K562 (cell line): ENCODE measurements at regions not wholly inside any gene's neighbourhood (a gene's known extent, or its start where the extent isn't known, plus 50 kb on each side); places are given as distances from the start of the nearest gene placed in this dataset.

Experiments used
- ATAC-seq: fragments of 200-7000 bp; cut with Tn5 transposase; 3 replicates; pipeline ENCODE4 v1.9.1; 2020; ENCODE audit warnings: moderate library complexity
- BruUV-seq: library from RNA; stranded (reverse); fragments of 400-500 nt; replicated peaks from 2 replicates; lab custom pipeline; 2021; lab: Mats Ljungman, UMichigan
- CTCF ChIA-PET: fragments of 300-600 bp; formaldehyde crosslinking; extraction: SDS; loops from one replicate; lab custom pipeline; 2021; ENCODE audit warnings: low intra/inter-chr PET ratio; lab: Yijun Ruan, JAX
- POLR2A ChIA-PET: fragments of 300-600, 350-650 bp; sonication (Branson Sonifier 250); formaldehyde crosslinking; extraction: SDS; loops from one replicate; lab custom pipeline; 2021; ENCODE audit warnings: antibody characterized with exemption, inconsistent platforms; lab: Yijun Ruan, JAX
- DNase-seq, 4 experiments: peaks; one replicate each; pipeline versions ENCODE4 v3.0.0 to v3.0.0-alpha.2; 2011 to 2018; ENCODE audit warnings: low spot score in 3 of 4, mixed read lengths in 3 of 4; ENCODE audit errors: extremely low read depth in 1 of 4
- FAIRE-seq: peaks from 2 replicates; lab custom pipeline; 2011; peaks lifted over from hg19 to GRCh38; lab: Jason Lieb, UNC
- H2AFZ ChIP-seq: 2 replicates; pipeline ENCODE4 v1.6.0; 2011; ENCODE audit warnings: low read depth, low read length, control low read depth, inconsistent platforms
- H3K27ac ChIP-seq: fragments of 200-600 bp; 3 replicates; pipeline ENCODE4 v1.8.0; 2011; ENCODE audit warnings: low read depth, mild to moderate bottlenecking, control low read depth, inconsistent platforms, low read length, moderate library complexity, mixed read lengths; ENCODE audit errors: extremely low read depth
- H3K27me3 ChIP-seq, 2 experiments: fragments of 300-600 bp in 1 of 2; 2 replicates in 1 of 2; 3 replicates in 1 of 2; pipeline versions ENCODE4 v1.6.0 to v1.8.0; 2011; ENCODE audit warnings: inconsistent platforms in 2 of 2, low read length in 2 of 2, mild to moderate bottlenecking in 1 of 2, mixed read lengths in 1 of 2, moderate library complexity in 1 of 2; ENCODE audit not compliant: control insufficient read depth in 2 of 2, insufficient read depth in 2 of 2
- H3K36me3 ChIP-seq: fragments of 300-600 bp; 3 replicates; pipeline ENCODE4 v1.8.0; 2011; ENCODE audit warnings: mild to moderate bottlenecking, low read length, inconsistent platforms; ENCODE audit not compliant: control insufficient read depth, insufficient read depth
- H3K4me1 ChIP-seq, 2 experiments: fragments of 200-600 bp in 1 of 2; replicated peaks in 1 of 2; 2 replicates in 1 of 2; 3 replicates in 1 of 2; pipeline versions ENCODE4 v1.5.1 to v1.8.0; 2011; ENCODE audit warnings: inconsistent platforms in 2 of 2, low read length in 2 of 2, mild to moderate bottlenecking in 1 of 2, mixed read lengths in 1 of 2, moderate library complexity in 1 of 2; ENCODE audit not compliant: control insufficient read depth in 2 of 2, insufficient read depth in 2 of 2
- H3K4me2 ChIP-seq: 2 replicates; pipeline ENCODE4 v1.6.1; 2011; ENCODE audit warnings: low read length, control low read depth, inconsistent platforms, mixed read lengths; ENCODE audit not compliant: insufficient read depth
- H3K4me3 ChIP-seq: fragments of 200-600 bp; sonication (generic), shearing (Covaris generic); 2 replicates; pipeline ENCODE4 v1.5.1; 2016; ENCODE audit warnings: control low read depth, inconsistent platforms
- H3K79me2 ChIP-seq: fragments of 200-600 bp; 3 replicates; pipeline ENCODE4 v1.8.0; 2011; ENCODE audit warnings: low read length, inconsistent platforms; ENCODE audit not compliant: control insufficient read depth, insufficient read depth
- H3K9ac ChIP-seq, 2 experiments: 2 replicates each; pipeline versions ENCODE4 v1.6.0 to v1.6.1; 2011; ENCODE audit warnings: low read depth in 2 of 2, low read length in 2 of 2, control low read depth in 1 of 2, inconsistent platforms in 1 of 2, mild to moderate bottlenecking in 1 of 2, mixed read lengths in 1 of 2; ENCODE audit not compliant: insufficient read depth in 1 of 2
- H3K9me1 ChIP-seq: one replicate; pipeline ENCODE4 v1.6.0; 2011; ENCODE audit warnings: inconsistent platforms, mild to moderate bottlenecking, low read length, moderate library complexity; ENCODE audit not compliant: control insufficient read depth, insufficient read depth
- H3K9me3 ChIP-seq: replicated peaks from 2 replicates; pipeline ENCODE4 v1.5.1; 2011; ENCODE audit warnings: low read depth, low read length, inconsistent platforms; ENCODE audit not compliant: control insufficient read depth, insufficient read depth
- H4K20me1 ChIP-seq: replicated peaks from 2 replicates; pipeline ENCODE4 v1.6.1; 2011; ENCODE audit warnings: low read length, inconsistent platforms, mixed read lengths; ENCODE audit not compliant: control insufficient read depth, insufficient read depth
- FOS ChIP-seq: IDR thresholded peaks from 3 replicates; pipeline ENCODE4 v1.6.1; 2011; ENCODE audit not compliant: insufficient read length; ENCODE audit errors: extremely low read depth
- HSF4 ChIP-seq: fragments of 250-450 bp; sonication (Bioruptor Pico); IDR thresholded peaks from 2 replicates; pipeline ENCODE4 v2.1.2; 2022; ENCODE audit warnings: mild to moderate bottlenecking, moderate library complexity, borderline replicate concordance
- MAFF ChIP-seq: IDR thresholded peaks from 2 replicates; pipeline ENCODE4 v1.6.1; 2012; ENCODE audit warnings: low read length, improper control_type of control experiment
- NCOR1 ChIP-seq: fragments of 450-650 bp; IDR thresholded peaks from 2 replicates; pipeline ENCODE4 v1.6.1; 2016; ENCODE audit warnings: mild to moderate bottlenecking, moderate library complexity
- NFXL1 ChIP-seq: fragments of 450-650 bp; formaldehyde crosslinking; IDR thresholded peaks from 2 replicates; pipeline ENCODE4 v1.4.0; 2021; ENCODE audit warnings: mild to moderate bottlenecking
- PHF20 ChIP-seq: fragments of 450-650 bp; IDR thresholded peaks from 2 replicates; pipeline ENCODE4 v1.6.1; 2018; ENCODE audit not compliant: partially characterized antibody
- RCOR1 ChIP-seq, 2 experiments: IDR thresholded peaks; 2 replicates each; pipeline ENCODE4 v1.6.1; 2012; ENCODE audit warnings: low read depth in 2 of 2, low read length in 2 of 2, borderline replicate concordance in 1 of 2, improper control_type of control experiment in 1 of 2
- SRSF1 ChIP-seq: fragments of 200-400 bp; formaldehyde crosslinking; IDR thresholded peaks from 2 replicates; pipeline ENCODE4 v1.6.1; 2017; ENCODE audit warnings: mild to moderate bottlenecking, low read depth, low read length, moderate library complexity
- STAT5B ChIP-seq: fragments of 250-450 bp; sonication (Bioruptor Pico); IDR thresholded peaks from 2 replicates; pipeline ENCODE4 v1.8.0; 2021; ENCODE audit warnings: mild to moderate bottlenecking, inconsistent platforms
- TAF1 ChIP-seq: IDR thresholded peaks from 2 replicates; pipeline ENCODE4 v1.6.1; 2011; ENCODE audit warnings: mild to moderate bottlenecking, low read length, moderate library complexity; ENCODE audit not compliant: insufficient read depth, control insufficient read depth, severe bottlenecking; ENCODE audit errors: extremely low read depth
- TRIM28 ChIP-seq: fragments of 450-650 bp; IDR thresholded peaks from 2 replicates; pipeline ENCODE4 v1.6.1; 2017
- ZBTB8A ChIP-seq: fragments of 450-650 bp; IDR thresholded peaks from 2 replicates; pipeline ENCODE4 v1.6.1; 2018; ENCODE audit warnings: mild to moderate bottlenecking, moderate library complexity; ENCODE audit not compliant: partially characterized antibody
- ZKSCAN1 ChIP-seq: fragments of 150-350 bp; IDR thresholded peaks from 2 replicates; pipeline ENCODE4 v1.6.1; 2016; ENCODE audit warnings: low read depth, low read length
- ZNF124 ChIP-seq: sonication (generic); formaldehyde crosslinking; IDR thresholded peaks from 2 replicates; pipeline ENCODE4 v1.8.1; 2022; ENCODE audit warnings: missing genetic modification reagents
- ZNF146 ChIP-seq: IDR thresholded peaks from one replicate; pipeline ENCODE4 v1.6.1; 2018; ENCODE audit warnings: missing compliant biosample characterization; ENCODE audit not compliant: unreplicated experiment
- ZNF584 ChIP-seq: fragments of 200-800 bp; sonication (Bioruptor generic); IDR thresholded peaks from 2 replicates; pipeline ENCODE4 v1.6.1; 2016; ENCODE audit warnings: low read depth, mild to moderate bottlenecking, missing genetic modification characterization, missing compliant biosample characterization
- WGBS: fragments of 100-300 bp; shearing (Covaris generic); methylation state at CpG from one replicate; pipeline ENCODE4 v1.1.6; 2016; ENCODE audit warnings: low coverage, mixed read lengths; ENCODE audit not compliant: insufficient coverage; ENCODE audit errors: missing lambda C conversion rate; 5-methylcytosine and 5-hydroxymethylcytosine counted together
- in situ Hi-C: fragments of 300-500 bp; cut with MboI; formaldehyde crosslinking; loops from 4 replicates; pipeline ENCODE4 v1.15.0; 2018; ENCODE audit warnings: inconsistent platforms, mixed read lengths
- intact Hi-C: fragments of 100-400 bp; cut with micrococcal nuclease; formaldehyde crosslinking; loops from 2 replicates; pipeline ENCODE4 v1.14.2; 2022
- TF ChIP-seq, protein P1 (sequence below): sonication (generic); formaldehyde crosslinking; IDR thresholded peaks from 2 replicates; pipeline ENCODE4 v1.9.0; 2022; ENCODE audit warnings: mild to moderate bottlenecking, missing genetic modification reagents
- TF ChIP-seq, protein P2 (sequence below): sonication (generic); formaldehyde crosslinking; IDR thresholded peaks from 2 replicates; pipeline ENCODE4 v1.8.1; 2023; ENCODE audit warnings: mild to moderate bottlenecking, missing genetic modification reagents
- TF ChIP-seq, protein P3 (sequence below): IDR thresholded peaks from 2 replicates; pipeline ENCODE4 v1.6.1; 2012; ENCODE audit warnings: low read depth, low read length, improper control_type of control experiment, borderline replicate concordance
- TF ChIP-seq, protein P4 (sequence below): conservative IDR thresholded peaks from 2 replicates; pipeline ENCODE4 v1.6.1; 2011; ENCODE audit warnings: low read depth, mild to moderate bottlenecking, low read length; ENCODE audit not compliant: control insufficient read depth

DNA sequence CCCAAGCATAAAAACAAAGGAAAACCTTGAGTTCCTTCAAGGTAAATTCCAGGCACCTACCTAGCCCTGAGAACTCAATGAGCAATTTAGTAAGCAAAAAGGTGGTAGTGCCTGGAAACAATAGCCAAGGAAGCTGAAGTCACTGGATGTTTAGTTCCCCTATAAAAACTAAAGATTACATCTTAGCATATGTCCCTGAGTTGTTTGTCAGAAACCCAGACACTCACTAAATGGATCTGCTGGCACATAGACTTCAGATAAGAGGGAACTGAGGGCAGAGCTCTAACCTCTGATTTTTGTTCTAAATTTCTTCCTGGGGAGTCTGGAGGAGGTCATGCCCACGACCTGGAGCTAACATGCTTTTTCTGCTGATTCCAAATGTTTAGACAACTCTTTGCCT is 532.8 kb upstream of the SALL1 start:
- Histone ChIP-seq H3K9me3 (no peaks in the 10 kb centered on the region), H3K27me3 (no peaks in the 10 kb centered on the region), H3K9me1 (no peaks in the 10 kb centered on the region), H3K4me1 (no peaks in the 10 kb centered on the region), H3K79me2 (no peaks in the 10 kb centered on the region), H3K4me3 (no peak overlapping the region), H3K4me2 (no peak overlapping the region), H3K9ac (no peak overlapping the region), H2AFZ (no peak overlapping the region), H3K36me3 (no peaks in the 10 kb centered on the region), H4K20me1 (no peaks in the 10 kb centered on the region), H3K27ac (no peak overlapping the region)
- BruUV-seq: no TSS peak
- intact Hi-C loops: no loop called here
- FAIRE-seq (no peak), ATAC-seq (no peak), DNase-seq (no peak)
- in situ Hi-C loops: no loop called here
- TF ChIP-seq MAFF (no peak), STAT5B (no peak), SRSF1 (no peak), ZKSCAN1 (no peak), ZBTB8A (no peak), NCOR1 (no peak), ZNF124 (CRISPR knock-in tag) (no peak), HSF4 (CRISPR knock-in tag) (no peak), ZNF584 (CRISPR knock-in tag) (no peak), FOS (no peak), TAF1 (no peak), ZNF146 (CRISPR knock-in tag) (no peak), TRIM28 (no peak), RCOR1 (IDR thresholded peaks at IDR 0.05; ENCODE audit: borderline replicate concordance in 1 of 2, low read depth in 2 of 2, low read length in 2 of 2) (no peak), NFXL1 (CRISPR knock-in tag) (no peak), PHF20 (no peak)
- TF ChIP-seq, protein P1, sequence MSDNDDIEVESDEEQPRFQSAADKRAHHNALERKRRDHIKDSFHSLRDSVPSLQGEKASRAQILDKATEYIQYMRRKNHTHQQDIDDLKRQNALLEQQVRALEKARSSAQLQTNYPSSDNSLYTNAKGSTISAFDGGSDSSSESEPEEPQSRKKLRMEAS (CRISPR knock-in tag): no peak
- TF ChIP-seq, protein P2, sequence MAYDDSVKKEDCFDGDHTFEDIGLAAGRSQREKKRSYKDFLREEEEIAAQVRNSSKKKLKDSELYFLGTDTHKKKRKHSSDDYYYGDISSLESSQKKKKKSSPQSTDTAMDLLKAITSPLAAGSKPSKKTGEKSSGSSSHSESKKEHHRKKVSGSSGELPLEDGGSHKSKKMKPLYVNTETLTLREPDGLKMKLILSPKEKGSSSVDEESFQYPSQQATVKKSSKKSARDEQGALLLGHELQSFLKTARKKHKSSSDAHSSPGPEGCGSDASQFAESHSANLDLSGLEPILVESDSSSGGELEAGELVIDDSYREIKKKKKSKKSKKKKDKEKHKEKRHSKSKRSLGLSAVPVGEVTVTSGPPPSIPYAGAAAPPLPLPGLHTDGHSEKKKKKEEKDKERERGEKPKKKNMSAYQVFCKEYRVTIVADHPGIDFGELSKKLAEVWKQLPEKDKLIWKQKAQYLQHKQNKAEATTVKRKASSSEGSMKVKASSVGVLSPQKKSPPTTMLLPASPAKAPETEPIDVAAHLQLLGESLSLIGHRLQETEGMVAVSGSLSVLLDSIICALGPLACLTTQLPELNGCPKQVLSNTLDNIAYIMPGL (CRISPR knock-in tag): no peak
- TF ChIP-seq, protein P3, sequence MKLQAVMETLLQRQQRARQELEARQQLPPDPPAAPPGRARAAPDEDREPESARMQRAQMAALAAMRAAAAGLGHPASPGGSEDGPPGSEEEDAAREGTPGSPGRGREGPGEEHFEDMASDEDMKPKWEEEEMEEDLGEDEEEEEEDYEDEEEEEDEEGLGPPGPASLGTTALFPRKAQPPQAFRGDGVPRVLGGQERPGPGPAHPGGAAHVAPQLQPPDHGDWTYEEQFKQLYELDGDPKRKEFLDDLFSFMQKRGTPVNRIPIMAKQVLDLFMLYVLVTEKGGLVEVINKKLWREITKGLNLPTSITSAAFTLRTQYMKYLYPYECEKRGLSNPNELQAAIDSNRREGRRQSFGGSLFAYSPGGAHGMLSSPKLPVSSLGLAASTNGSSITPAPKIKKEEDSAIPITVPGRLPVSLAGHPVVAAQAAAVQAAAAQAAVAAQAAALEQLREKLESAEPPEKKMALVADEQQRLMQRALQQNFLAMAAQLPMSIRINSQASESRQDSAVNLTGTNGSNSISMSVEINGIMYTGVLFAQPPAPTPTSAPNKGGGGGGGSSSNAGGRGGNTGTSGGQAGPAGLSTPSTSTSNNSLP: no peak
- TF ChIP-seq, protein P4, sequence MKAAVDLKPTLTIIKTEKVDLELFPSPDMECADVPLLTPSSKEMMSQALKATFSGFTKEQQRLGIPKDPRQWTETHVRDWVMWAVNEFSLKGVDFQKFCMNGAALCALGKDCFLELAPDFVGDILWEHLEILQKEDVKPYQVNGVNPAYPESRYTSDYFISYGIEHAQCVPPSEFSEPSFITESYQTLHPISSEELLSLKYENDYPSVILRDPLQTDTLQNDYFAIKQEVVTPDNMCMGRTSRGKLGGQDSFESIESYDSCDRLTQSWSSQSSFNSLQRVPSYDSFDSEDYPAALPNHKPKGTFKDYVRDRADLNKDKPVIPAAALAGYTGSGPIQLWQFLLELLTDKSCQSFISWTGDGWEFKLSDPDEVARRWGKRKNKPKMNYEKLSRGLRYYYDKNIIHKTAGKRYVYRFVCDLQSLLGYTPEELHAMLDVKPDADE: no peak
- CTCF ChIA-PET: no interaction called here
- POLR2A ChIA-PET: no interaction called here
- 0% methylated on average over 1 of the region's 1 CpG for WGBS
